ENCODE measurements at regions not wholly inside any gene's neighbourhood (a gene's known extent, or its start where the extent isn't known, plus 50 kb on each side); places are given as distances from the start of the nearest gene placed in this dataset.

DNA sequence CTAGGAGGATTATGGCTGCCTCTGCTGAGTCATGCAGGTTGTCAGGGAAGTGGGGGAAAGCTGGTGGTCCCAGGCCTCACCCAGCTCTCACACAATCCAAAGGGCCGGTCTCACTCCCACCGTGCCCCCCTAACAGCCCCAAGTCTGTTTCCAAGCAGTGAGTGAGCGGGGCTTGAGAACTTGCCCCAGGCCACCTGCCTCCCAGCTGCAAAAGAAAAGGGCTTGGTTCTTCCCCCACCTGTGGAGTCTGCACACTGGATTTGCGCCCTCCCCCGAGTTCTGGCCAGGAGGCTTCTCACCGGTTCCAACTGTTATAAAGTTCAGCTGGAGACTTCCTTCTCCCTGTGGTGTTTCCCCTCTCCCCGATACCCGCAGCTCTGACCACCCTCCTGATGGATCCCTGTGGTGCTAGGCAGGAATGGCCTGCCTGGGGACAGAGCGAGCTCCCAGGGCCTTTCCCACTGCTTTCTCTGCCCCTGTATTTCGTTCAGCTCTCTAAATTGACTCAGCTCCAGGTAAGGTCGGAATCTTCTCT is 222.3 kb downstream of the BARHL2 start:
- TF ChIP-seq, protein P1, sequence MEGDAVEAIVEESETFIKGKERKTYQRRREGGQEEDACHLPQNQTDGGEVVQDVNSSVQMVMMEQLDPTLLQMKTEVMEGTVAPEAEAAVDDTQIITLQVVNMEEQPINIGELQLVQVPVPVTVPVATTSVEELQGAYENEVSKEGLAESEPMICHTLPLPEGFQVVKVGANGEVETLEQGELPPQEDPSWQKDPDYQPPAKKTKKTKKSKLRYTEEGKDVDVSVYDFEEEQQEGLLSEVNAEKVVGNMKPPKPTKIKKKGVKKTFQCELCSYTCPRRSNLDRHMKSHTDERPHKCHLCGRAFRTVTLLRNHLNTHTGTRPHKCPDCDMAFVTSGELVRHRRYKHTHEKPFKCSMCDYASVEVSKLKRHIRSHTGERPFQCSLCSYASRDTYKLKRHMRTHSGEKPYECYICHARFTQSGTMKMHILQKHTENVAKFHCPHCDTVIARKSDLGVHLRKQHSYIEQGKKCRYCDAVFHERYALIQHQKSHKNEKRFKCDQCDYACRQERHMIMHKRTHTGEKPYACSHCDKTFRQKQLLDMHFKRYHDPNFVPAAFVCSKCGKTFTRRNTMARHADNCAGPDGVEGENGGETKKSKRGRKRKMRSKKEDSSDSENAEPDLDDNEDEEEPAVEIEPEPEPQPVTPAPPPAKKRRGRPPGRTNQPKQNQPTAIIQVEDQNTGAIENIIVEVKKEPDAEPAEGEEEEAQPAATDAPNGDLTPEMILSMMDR (IDR thresholded peaks at IDR 0.05), result no peak
- TF ChIP-seq POLR2A (IDR thresholded peaks at IDR 0.05), result no peak
